HTR-8/SVneo (cell line): ENCODE measurements at regions not wholly inside any gene's neighbourhood (a gene's known extent, or its start where the extent isn't known, plus 50 kb on each side); places are given as distances from the start of the nearest gene placed in this dataset.

Source experiments
- DNase-seq: peaks from one replicate; pipeline ENCODE4 v3.0.0; 2011; ENCODE audit warnings: low spot score, mixed read lengths; ENCODE audit not compliant: insufficient read length
- FAIRE-seq: peaks from 2 replicates; lab custom pipeline; 2011; peaks lifted over from hg19 to GRCh38; lab: Jason Lieb, UNC

GRCh38 chr11:59263225-59263894 lies 50.6 kb upstream of the MPEG1 start:
- DNase-seq = no peak
- FAIRE-seq = no peak
